ENCODE measurements at regions not wholly inside any gene's neighbourhood (a gene's known extent, or its start where the extent isn't known, plus 50 kb on each side); places are given as distances from the start of the nearest gene placed in this dataset.

DNA sequence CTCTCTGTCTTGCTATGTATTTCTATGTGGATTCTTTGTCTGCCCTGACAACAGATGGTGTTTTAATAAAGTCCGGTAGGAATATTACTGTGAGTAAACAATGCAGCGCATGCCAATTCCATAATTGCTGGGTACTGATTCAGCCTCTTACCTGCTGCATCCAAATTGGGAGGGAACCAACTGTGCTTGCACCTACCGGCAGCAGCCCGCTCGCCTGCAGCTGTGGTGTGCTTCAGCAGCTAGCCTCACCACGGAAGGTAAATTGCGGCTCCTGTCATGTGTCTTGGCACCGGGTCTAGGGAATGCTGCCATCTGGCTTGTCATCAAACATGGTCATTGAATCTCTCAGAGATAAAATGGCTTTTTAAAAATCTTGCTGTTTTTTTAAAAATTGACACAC lies 704.8 kb upstream of the SLC35B3 start:
- TF ChIP-seq POLR2A (IDR thresholded peaks at IDR 0.05) = no peak
- TF ChIP-seq, protein P1, sequence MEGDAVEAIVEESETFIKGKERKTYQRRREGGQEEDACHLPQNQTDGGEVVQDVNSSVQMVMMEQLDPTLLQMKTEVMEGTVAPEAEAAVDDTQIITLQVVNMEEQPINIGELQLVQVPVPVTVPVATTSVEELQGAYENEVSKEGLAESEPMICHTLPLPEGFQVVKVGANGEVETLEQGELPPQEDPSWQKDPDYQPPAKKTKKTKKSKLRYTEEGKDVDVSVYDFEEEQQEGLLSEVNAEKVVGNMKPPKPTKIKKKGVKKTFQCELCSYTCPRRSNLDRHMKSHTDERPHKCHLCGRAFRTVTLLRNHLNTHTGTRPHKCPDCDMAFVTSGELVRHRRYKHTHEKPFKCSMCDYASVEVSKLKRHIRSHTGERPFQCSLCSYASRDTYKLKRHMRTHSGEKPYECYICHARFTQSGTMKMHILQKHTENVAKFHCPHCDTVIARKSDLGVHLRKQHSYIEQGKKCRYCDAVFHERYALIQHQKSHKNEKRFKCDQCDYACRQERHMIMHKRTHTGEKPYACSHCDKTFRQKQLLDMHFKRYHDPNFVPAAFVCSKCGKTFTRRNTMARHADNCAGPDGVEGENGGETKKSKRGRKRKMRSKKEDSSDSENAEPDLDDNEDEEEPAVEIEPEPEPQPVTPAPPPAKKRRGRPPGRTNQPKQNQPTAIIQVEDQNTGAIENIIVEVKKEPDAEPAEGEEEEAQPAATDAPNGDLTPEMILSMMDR (IDR thresholded peaks at IDR 0.05) = no peak
- H3K27me3 ChIP-seq = no peaks in the 10 kb centered on the region
- H3K27ac ChIP-seq = no peak overlapping the region
- intact Hi-C loops (cut with DNase I; ENCODE audit: low total_unique reads) = no loop called here
- no peak overlapping the region for H3K4me3 ChIP-seq
- H3K4me1 ChIP-seq = no peaks in the 10 kb centered on the region
- DNase-seq = no peak
- no peaks in the 10 kb centered on the region for H3K9me3 ChIP-seq
- H3K36me3 ChIP-seq = no peaks in the 10 kb centered on the region

DNA sequence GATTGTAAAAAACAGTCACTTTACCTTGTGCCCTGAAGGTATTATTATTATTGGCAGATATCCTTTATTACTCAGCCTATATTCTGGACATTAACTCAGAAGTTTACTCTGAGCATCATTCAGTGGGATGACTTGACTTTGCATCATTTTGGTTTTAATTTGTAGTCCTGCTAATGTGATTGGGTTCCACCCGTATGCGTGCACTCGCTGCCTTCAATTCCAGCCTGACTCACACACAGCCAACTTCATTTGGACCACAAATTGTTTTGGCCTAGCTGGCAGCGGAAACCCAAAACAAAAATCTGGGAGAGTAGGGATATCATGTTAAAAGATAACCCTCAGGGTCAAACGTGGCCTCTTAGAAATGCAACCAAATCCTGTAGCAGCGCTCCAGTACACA lies 704.4 kb upstream of the SLC35B3 start:
- intact Hi-C loops (cut with DNase I; ENCODE audit: low total_unique reads) = no loop called here
- Histone ChIP-seq H3K4me3 (no peak overlapping the region), H3K36me3 (no peaks in the 10 kb centered on the region), H3K27ac (no peak overlapping the region), H3K9me3 (no peaks in the 10 kb centered on the region), H3K27me3 (no peaks in the 10 kb centered on the region), H3K4me1 (no peaks in the 10 kb centered on the region)
- no peak for DNase-seq
- no peak for TF ChIP-seq POLR2A (IDR thresholded peaks at IDR 0.05)
- TF ChIP-seq, protein P1 (IDR thresholded peaks at IDR 0.05) = no peak

DNA sequence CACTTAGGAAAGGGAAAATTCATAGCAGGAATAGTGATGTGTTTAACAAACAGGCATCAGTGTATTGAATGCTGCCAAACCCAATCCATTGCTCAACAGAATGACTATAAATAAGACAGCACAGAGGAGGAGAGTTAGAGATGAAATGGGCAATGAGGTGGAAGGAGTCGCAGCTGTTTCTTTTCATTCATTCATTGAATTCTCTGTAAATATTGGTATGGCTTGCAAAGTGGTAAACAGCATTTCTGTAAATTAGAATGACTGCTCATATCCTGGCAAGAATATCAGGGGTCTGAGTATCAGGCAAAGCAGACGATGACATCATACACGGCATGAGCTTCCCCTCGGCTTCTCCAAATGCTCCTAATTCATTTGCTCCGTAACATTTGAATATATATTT lies 703.6 kb upstream of the SLC35B3 start:
- no peak for TF ChIP-seq POLR2A (IDR thresholded peaks at IDR 0.05)
- TF ChIP-seq, protein P1 (IDR thresholded peaks at IDR 0.05) = no peak
- Histone ChIP-seq H3K4me3 (no peak overlapping the region), H3K36me3 (no peaks in the 10 kb centered on the region), H3K9me3 (no peaks in the 10 kb centered on the region), H3K27me3 (no peaks in the 10 kb centered on the region), H3K27ac (no peak overlapping the region), H3K4me1 (no peaks in the 10 kb centered on the region)
- no peak for DNase-seq
- intact Hi-C loops (cut with DNase I; ENCODE audit: low total_unique reads) = no loop called here

DNA sequence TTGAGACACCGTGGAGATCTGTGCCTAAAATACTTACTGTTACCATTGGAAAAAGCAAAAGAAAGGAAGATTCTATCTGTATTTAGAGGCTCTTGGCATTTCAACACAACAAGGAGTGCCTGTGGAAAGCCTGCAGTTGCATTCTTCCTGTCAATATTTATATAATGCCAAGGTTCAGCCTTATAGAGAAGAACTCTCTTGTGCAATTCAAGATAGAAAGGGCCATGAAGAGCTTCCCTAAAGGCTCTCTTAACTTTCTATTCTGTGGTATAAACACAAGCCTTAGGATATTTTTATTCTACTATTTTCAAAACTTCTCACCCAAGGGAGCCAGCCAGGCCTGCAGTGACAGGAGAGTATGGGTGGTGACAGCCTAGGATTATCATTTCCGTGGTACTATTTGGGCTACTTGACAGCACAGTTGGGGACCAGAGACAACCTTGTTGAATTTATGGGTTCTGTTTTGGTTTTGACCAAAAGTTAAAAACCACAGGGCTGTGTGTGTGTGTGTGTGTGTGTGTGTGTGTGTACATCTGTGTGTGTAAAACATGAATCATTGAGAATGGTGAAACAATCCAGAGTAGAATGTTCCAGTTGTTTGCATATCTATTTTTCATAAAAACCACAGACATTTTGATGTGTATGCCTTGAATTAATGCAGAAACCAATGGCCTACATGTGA lies 700.9 kb upstream of the SLC35B3 start:
- Histone ChIP-seq H3K27ac (no peak overlapping the region), H3K4me1 (no peaks in the 10 kb centered on the region), H3K4me3 (no peak overlapping the region), H3K36me3 (no peaks in the 10 kb centered on the region), H3K27me3 (no peaks in the 10 kb centered on the region), H3K9me3 (no peaks in the 10 kb centered on the region)
- no peak for TF ChIP-seq POLR2A (IDR thresholded peaks at IDR 0.05)
- TF ChIP-seq, protein P1 (IDR thresholded peaks at IDR 0.05) = no peak
- intact Hi-C loops (cut with DNase I; ENCODE audit: low total_unique reads) = no loop called here
- DNase-seq = no peak

DNA sequence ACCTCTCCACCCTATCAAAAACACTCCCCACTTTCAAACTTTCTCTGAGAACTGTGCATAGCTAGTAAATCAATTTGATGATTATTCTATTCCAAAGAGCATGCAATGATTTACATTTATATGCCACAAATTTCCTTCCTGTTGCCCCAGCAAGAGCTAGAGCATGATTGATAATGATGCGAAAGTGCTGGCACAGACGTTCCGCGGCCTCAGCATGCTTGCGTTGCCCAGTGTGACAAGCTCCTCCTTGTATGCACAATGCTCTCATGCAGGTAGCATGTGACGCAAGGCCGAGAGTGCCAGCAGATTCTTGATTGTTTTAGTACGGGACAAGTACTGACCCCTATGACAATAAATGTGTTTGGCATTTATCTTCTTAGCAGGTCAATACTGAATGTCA lies 696.3 kb upstream of the SLC35B3 start:
- Histone ChIP-seq H3K36me3 (no peaks in the 10 kb centered on the region), H3K27ac (no peak overlapping the region), H3K27me3 (no peaks in the 10 kb centered on the region), H3K9me3 (no peaks in the 10 kb centered on the region), H3K4me3 (no peak overlapping the region), H3K4me1 (no peaks in the 10 kb centered on the region)
- TF ChIP-seq POLR2A (IDR thresholded peaks at IDR 0.05) = no peak
- no peak for DNase-seq
- intact Hi-C loops (cut with DNase I; ENCODE audit: low total_unique reads) = no loop called here

DNA sequence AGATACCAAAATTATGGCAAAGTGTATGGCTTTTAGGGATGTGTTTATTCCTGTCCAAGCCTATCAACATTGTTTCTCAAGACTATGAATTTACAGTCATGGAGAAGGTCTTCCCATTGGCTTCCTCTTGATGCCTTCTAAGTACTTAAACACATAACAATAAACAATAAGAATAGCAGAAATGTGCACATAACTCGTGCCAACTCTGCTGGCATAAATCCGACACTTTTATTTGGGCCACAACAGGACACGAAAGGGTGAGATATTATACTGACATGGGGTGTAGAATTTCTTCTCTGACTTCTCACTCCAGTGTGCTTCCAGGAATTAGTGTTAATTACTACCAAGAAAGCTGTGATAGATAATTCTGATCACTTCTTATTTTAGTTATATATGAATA lies 695.9 kb upstream of the SLC35B3 start:
- intact Hi-C loops (cut with DNase I; ENCODE audit: low total_unique reads) = no loop called here
- H3K27ac ChIP-seq = no peak overlapping the region
- H3K4me1 ChIP-seq = no peaks in the 10 kb centered on the region
- H3K4me3 ChIP-seq = no peak overlapping the region
- no peaks in the 10 kb centered on the region for H3K36me3 ChIP-seq
- H3K9me3 ChIP-seq = no peaks in the 10 kb centered on the region
- H3K27me3 ChIP-seq = no peaks in the 10 kb centered on the region
- no peak for TF ChIP-seq POLR2A (IDR thresholded peaks at IDR 0.05)
- no peak for DNase-seq

Measured in uterus (tissue), 3 donors.